ENCODE measurements at regions not wholly inside any gene's neighbourhood (a gene's known extent, or its start where the extent isn't known, plus 50 kb on each side); places are given as distances from the start of the nearest gene placed in this dataset.

DNA sequence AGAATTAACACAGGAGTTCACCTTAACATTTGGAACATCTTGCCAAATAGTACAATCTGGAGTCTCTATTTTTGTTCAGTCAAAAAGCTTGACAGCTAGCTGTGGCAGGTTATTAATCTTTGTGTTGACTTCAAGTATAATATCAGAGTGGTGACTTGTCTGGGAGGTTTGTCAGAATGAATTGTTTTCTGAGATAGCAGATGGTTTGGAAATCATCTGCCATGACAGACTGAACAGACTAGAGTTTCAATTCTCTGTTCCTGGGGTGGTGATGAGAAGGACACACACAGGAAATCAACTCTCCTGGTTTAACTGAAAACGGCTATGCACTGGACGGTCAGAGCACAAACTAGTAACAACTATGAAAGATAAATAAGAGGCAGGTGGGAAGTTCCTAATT, 203.3 kb upstream of the EMCN start:
- DNase-seq, result no peak

- no peak for DNase-seq
Observed at GRCh38 chr4:100716416-100716815, 198.6 kb upstream of the EMCN start.

DNA sequence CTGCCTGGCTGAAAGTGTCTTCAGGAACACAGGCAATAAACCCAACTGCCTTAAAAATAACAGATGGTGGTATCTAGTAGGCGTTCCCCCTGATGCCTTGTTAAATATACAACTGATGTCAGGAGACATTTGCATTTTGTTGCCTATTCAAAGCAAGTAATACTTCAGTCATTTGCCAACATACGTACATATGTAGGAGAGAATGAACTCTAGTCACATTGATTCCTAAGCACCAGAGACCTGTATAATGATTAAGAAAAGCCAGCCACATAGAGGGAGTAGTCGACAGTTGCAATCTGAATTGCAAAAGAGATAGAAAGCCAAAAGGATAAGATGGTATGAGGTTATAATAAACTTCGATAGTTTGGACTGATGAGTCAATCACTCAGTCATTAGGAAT, 191.0 kb upstream of the EMCN start:
- DNase-seq, result no peak

DNA sequence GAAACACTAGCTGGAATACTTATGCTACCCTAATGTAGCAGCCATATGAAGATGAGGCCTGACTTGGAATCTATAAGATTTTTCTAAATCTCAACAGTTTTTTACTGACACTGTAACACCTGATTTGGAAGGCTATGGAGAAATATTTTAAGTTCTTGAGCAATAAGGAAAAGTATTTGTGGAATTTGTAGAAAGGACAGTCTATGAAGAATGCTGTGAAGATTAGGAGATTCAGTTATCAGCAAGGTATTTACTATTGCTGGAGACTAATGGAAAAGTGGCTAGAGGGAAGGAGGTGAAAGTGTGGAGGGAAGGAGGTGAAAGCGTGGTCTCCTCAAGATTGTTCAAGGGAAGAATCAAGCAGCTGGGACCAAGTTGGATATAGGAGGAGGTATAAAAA, 190.0 kb upstream of the EMCN start:
- no peak for DNase-seq

DNA sequence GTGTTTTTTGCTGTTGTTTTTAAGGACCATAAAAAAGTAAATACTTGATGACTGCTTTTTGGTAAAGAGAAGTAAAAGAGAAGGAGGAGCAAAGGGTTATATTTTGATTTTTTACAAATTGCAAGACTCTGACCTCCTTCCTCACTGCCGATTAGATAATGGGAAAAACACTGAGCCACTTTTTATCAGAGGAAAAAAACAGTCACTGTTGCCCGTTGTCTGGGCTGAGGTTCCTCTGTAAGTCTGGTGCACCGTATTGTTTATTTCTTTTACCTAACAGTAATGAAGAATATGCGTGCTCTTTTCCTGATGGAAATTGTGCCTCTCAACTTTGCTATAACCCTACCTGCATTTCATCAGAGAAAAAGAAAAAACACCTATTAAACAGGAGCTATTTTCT, 178.7 kb upstream of the EMCN start:
- DNase-seq, result no peak

GRCh38 chr4:100695871-100696270, 178.0 kb upstream of the EMCN start:
- DNase-seq, result no peak

- DNase-seq, result no peak
Observed at GRCh38 chr4:100695039-100695654, 177.3 kb upstream of the EMCN start.

DNA sequence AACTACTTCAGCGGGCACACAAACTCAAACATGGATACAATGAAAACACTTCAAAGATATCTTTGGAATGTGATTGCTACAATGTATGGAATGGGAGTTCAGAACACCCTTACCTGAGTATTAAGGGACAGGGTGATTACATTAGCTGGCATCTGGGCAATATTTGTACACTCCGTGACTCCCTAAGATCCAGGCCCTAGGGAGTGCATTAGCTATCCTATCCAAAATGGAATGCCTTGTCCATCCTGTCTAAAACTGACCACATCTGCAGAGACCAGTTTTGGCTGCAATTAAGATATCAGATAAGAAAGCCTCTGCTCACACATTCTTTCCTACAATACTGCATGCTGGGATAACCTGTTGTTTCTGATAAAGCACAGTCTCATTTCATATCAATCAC, 176.6 kb upstream of the EMCN start:
- no peak for DNase-seq

- DNase-seq, result no peak
Observed at GRCh38 chr4:100690812-100691211, 173.0 kb upstream of the EMCN start.

DNA sequence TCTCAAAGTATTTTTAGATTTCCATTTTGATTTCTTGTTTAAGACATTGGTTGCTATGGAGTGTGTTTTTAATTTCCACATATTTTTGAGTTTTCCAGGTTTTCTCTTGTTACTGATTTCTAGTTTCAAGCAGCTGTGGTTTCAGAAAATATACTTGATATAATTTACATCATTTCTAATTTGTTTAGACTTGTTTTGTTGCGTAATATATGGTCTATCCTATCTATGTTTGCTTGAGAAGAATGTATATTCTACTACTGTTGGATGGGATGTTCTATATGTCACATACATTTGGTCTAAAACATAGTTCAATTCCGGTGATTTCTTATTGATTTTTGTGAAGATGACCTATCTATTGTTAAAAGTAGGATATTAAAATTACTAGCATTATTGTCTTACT, 170.5 kb upstream of the EMCN start:
- DNase-seq, result no peak

DNA sequence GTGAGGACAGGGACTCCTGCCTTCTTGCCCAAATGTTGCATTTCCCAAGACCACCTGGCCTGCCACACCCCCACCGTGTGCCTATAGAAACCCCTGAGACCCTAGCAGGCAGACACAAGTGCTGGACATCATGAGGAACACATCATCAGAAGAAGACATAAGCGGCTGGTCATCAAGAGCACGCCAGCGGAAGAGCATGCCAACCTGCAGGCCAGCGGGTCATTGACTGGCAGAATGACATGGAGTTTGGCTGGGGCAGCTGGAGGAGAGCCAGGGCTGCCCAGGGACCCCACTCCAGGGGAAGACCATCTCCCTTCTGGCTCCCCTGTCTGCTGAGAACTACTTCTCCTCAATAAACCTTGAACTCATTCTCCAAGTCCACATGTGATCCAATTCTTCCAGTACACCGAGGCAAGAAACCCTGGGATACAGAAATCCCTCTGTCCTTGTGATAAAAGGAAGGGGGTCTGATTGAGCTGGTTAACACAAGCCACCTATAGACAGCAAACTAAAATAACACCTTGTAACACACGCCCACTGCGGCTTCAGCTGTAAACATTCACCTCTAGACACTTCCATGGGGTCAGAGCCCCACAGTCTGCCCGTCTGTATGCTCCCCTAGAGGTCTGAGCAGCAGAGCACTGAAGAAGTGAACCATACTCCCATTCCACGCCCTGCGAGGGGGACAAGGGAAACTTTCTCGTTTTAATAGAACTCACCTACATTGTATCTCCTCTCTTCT, 164.8 kb upstream of the EMCN start:
- no peak for DNase-seq

DNA sequence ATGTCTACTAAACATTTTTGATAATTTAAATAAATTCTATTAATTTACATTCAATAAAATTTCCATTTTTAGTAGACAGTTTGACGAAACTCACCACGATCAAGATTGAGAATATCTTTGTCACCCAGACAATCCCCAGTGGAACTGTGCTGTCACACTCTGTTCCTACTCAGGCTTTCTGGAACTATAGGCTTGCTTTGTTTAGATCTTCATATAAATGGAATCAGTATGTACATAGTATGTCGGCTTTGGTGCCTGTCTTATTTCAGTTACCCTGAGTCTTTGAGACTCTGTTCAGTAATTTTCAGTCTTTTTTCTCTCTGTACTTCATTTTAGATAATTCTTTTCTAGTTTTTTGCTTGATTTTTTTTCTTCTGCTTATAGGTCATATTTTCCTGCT, 163.5 kb upstream of the EMCN start:
- no peak for DNase-seq

GRCh38 chr4:100679926-100680325, 162.1 kb upstream of the EMCN start:
- no peak for DNase-seq

- no peak for DNase-seq
Observed at GRCh38 chr4:100674976-100675375, 157.2 kb upstream of the EMCN start.

DNA sequence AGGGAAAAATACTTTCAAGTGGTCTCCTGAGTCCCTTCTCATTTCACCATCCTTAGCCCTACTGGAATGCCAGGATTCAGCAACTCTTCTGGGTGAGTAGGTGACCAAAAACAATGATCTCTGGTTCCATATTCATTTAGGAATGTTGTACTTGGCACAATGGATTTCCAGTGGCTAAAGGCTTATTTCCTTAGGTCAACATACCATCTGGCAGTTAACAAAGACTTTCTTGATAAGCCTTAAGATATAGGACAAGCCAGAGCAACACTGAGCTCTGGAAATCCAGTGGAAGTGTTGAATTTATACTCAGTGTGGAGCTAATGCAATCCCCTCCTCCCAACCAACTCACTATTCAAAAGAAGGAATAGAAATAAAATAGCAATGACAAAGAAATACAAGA, 139.4 kb upstream of the EMCN start:
- DNase-seq, result no peak

DNA sequence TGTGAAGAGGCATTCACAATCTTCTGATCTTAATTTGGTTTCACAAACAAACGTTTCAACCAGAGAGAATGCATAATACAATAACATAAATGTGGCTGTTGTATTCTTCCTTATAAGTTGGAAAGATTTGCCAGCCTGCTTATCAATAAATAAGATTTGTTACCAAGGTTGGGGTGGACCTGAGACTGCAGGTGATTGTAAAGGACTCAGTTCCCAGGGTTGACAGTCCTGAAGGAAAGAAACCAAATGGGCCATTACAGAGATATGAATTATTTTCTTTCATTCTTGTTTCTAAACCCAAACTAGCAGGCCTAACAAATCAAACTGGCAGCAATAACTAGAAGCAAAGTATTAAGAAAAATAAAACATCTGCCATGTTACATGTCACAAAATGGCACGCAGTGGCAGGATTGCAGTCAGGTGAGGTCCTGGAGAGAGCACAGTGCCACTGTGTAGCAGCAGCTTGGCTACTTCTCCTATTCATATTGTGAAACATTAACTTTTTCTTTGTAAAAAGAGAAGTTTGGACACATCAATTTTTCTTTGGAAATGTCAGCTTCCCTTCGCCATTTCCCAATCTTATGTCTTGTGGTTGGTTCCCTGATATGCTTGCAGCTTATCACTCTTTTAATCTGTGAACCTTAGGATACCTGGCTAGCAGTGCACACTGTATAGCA, 133.8 kb upstream of the EMCN start:
- no peak for DNase-seq

DNA sequence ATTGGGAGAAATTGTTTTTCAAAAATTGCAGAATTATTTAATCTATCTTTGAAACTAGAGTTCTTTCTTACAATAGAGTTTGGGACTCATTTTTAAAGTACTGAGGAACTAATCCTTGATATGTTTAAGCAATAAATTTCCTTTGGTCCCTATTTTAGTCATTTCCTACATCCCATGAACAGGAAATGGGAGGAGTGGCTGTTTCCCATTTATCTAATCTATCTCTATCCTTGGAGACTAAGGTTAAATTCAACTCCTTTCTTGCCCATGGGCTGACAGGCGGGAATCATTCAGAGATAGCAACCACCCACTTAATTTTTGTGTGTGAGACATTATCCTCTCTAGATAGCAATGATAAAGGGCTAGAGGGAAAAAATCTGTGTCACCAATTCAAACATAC, 131.6 kb upstream of the EMCN start:
- DNase-seq, result no peak

DNA sequence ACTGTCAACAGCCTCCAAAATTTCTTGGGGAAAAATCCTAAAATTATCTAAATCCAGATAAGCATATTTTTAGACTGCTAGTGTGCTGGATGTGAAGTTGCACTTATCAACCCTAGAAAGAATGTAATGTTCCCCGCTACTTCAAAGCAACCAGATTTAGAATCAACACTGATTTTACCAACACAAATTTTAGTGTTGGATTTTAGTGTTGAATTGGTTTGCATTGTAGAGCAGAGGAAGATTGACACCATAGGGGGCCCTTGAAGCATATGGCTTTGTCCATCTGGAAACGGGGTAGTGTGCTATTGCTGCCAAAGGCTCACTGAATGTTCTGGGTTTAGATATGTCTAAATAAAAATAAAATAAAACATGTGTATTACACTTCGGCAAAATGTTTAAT, 126.3 kb upstream of the EMCN start:
- no peak for DNase-seq

DNA sequence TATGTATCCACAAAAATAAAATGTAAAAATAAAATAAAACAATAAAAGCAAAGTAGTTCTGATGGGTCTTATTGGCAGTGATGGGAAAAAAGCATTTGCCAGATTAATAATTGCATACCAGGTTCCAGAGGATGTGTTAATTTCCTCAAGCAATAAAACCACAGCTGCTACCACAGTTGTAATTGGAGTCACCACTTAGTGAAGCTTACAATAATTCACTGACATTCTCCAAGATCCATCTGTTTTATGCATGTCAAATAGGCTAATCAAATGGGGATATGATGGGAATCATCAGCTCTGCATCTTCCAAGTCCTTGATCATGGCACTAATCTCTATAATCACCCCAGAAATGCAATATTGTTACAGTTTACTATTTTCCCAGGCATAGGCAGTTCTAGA, 123.5 kb upstream of the EMCN start:
- no peak for DNase-seq

DNA sequence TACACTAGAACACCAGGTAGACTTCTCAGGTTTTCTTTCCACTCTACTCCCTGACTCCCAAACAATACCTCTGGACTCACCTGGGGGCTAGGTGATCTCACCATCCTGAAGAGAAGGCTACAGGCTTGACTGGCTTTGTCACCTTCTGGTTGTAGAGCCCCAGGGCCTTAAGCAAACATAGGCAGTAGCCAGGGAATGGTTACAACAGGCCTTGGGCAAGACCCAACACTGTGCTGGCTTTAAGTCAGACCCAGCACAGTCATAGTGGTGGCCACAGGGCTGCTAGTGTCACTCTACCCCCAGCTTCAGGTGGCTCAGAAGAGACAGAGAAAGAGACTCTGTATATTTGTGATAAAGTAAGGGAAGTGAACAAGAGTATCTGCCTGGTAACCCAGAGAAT, 118.1 kb upstream of the EMCN start:
- DNase-seq, result no peak

- no peak for DNase-seq
Observed at GRCh38 chr4:100633269-100633668, 115.4 kb upstream of the EMCN start.

DNA sequence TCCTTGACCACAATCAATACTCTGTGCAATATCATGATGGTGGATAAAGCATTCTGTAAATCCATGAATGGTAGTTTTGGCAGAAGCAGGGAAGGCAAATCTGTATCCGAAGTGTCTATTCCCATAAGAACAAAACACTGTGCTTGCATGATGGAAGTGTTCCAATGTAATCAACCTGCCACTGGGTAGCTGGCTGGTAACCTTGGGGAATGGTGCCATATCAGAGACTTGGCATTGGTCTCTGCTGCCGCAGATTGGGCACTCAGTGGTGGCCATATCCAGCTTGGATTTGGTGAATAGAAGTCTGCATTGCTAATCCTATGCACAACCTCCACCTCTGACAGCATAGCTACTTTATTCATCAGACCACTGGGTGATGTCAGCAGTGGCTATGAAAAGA, 114.3 kb upstream of the EMCN start:
- DNase-seq, result no peak

DNA sequence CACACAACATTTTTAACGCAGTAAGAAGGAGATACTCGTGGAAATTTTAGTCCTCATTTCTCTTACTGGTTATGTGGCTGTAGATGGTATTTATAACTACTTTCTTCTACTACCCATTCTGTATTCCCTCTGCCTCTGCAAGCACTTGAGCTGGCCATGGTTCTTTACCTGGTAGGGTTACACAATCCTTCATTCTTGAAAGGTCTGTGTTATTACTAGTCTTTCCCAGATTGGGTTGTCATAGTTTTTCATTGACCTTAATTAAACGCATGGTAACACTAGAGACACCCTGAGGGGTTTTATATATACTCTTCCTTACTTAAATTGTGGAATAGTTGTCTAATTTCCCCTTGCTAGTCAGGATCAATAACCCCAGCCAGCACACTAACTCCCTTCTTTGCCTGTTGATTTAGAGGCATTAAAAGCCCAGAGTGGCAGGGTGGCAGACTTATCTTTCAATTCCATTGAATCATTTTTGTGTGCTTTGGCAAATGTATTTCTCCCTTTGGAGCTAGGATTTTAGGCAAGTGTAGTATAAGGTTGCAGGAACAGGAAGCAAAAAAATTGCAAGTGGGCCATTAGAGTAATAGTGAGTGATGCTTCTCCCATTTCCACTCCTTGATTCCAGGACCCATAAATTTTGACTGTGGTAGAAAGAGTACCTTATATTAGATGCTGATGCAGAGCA, 113.6 kb upstream of the EMCN start:
- DNase-seq, result no peak

- DNase-seq, result no peak
Observed at GRCh38 chr4:100630341-100630740, 112.5 kb upstream of the EMCN start.

Data from NCI-H2107 (cell line).